OCI-LY7 (cell line): ENCODE measurements at regions not wholly inside any gene's neighbourhood (a gene's known extent, or its start where the extent isn't known, plus 50 kb on each side); places are given as distances from the start of the nearest gene placed in this dataset.

Source experiments
- BruUV-seq: library from RNA; stranded (reverse); fragments of 400-500 nt; replicated peaks from 2 replicates; lab custom pipeline; 2021; lab: Mats Ljungman, UMichigan
- CTCF ChIA-PET: fragments of 300-600 bp; sonication (Branson Sonifier 250); formaldehyde crosslinking; loops from one replicate; lab custom pipeline; 2022; ENCODE audit warnings: antibody characterized with exemption; ENCODE audit not compliant: unreplicated experiment; lab: Charles Lee
- POLR2A ChIA-PET: fragments of 300-600 bp; sonication (Branson Sonifier 250); formaldehyde crosslinking; loops from one replicate; lab custom pipeline; 2022; ENCODE audit warnings: antibody characterized with exemption; lab: Charles Lee
- DNase-seq: peaks from one replicate; pipeline ENCODE4 v3.0.0-alpha.2; 2015; ENCODE audit warnings: low spot score
- H2AFZ ChIP-seq: fragments of 200-600 bp; sonication (generic), shearing (Covaris generic); 2 replicates; pipeline ENCODE4 v1.6.1; 2014; ENCODE audit warnings: mild to moderate bottlenecking, antibody characterized with exemption, low read length, moderate library complexity
- H3K27ac ChIP-seq: fragments of 200-600 bp; sonication (generic); 2 replicates; pipeline ENCODE4 v1.5.1; 2014; ENCODE audit warnings: mixed run types, low read depth, mild to moderate bottlenecking, moderate library complexity, low read length, inconsistent platforms; ENCODE audit not compliant: poor library complexity, severe bottlenecking
- H3K36me3 ChIP-seq: fragments of 200-600 bp; sonication (generic); 2 replicates; pipeline ENCODE4 v1.6.1; 2014; ENCODE audit warnings: mild to moderate bottlenecking, antibody characterized with exemption, low read length, moderate library complexity, mixed read lengths; ENCODE audit not compliant: insufficient read depth
- H3K4me1 ChIP-seq: fragments of 200-600 bp; sonication (generic); 2 replicates; pipeline ENCODE4 v1.5.1; 2014; ENCODE audit warnings: mild to moderate bottlenecking, low read length; ENCODE audit not compliant: insufficient read depth, poor library complexity, severe bottlenecking
- H3K4me2 ChIP-seq: fragments of 200-600 bp; sonication (generic); 2 replicates; pipeline ENCODE4 v1.6.1; 2014; ENCODE audit warnings: mild to moderate bottlenecking, low read length
- H3K4me3 ChIP-seq: fragments of 200-600 bp; sonication (generic); 2 replicates; pipeline ENCODE4 v1.5.1; 2014; ENCODE audit warnings: mild to moderate bottlenecking, low read depth, low read length; ENCODE audit not compliant: poor library complexity, severe bottlenecking
- H3K79me2 ChIP-seq: fragments of 200-600 bp; sonication (generic); 2 replicates; pipeline ENCODE4 v1.6.1; 2016; ENCODE audit warnings: low read depth, mild to moderate bottlenecking, low read length, moderate library complexity, mixed read lengths; ENCODE audit not compliant: insufficient read depth
- H3K9me2 ChIP-seq: fragments of 200-600 bp; sonication (generic); 2 replicates; pipeline ENCODE4 v1.6.1; 2016; ENCODE audit warnings: mild to moderate bottlenecking, low read length, mixed read lengths; ENCODE audit not compliant: insufficient read depth
- H3K9me3 ChIP-seq: fragments of 200-600 bp; sonication (generic); 2 replicates; pipeline ENCODE4 v1.6.1; 2014; ENCODE audit warnings: mild to moderate bottlenecking, mixed run types, low read length, mixed read lengths
- H4K20me1 ChIP-seq: fragments of 200-600 bp; sonication (generic); 2 replicates; pipeline ENCODE4 v1.6.1; 2014; ENCODE audit warnings: mild to moderate bottlenecking, antibody characterized with exemption, low read length, moderate library complexity, mixed read lengths; ENCODE audit not compliant: insufficient read depth
- EZH2phosphoT487 ChIP-seq: fragments of 200-600 bp; sonication (generic); IDR thresholded peaks from 2 replicates; pipeline ENCODE4 v1.6.1; 2018; ENCODE audit warnings: low read depth, borderline replicate concordance, mild to moderate bottlenecking, mixed run types, antibody characterized with exemption, low read length, moderate library complexity, mixed read lengths
- intact Hi-C: fragments of 100-400 bp; cut with micrococcal nuclease; formaldehyde crosslinking; loops from one replicate; pipeline ENCODE4 v1.10.0; 2022; ENCODE audit not compliant: unreplicated experiment
- TF ChIP-seq, protein P1 (sequence below): fragments of 200-600 bp; sonication (generic); conservative IDR thresholded peaks from 2 replicates; pipeline ENCODE4 v1.5.1; 2014; ENCODE audit warnings: mild to moderate bottlenecking, antibody characterized with exemption, low read length, moderate library complexity, mixed read lengths

DNA sequence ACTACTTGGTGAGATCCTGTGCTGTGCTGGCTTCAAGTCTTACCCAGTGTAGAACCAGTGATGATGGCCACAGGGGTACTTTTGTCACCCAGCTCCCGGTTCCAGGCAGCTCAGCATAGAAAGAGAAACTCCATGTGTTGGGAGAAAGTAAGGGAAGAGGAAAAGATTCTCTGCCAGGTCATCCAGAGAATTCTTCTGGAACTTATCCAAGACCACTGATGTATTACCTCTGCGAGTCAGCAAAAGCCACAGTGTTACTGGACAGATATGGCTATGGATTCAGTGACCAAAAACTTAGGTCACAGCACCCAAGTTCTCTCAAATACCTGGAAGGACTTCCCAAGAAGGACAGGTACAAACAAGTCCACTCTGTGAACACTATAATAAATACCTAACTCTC is 399.5 kb upstream of the MIR17HG start:
- 0 out of 2 replicates have a peak, but pooled peaks cover 7% of the 10 kb centered on the region for H3K9me3 ChIP-seq
- no peak overlapping the region for H2AFZ ChIP-seq
- H3K36me3 ChIP-seq: no peaks in the 10 kb centered on the region
- TF ChIP-seq, protein P1, sequence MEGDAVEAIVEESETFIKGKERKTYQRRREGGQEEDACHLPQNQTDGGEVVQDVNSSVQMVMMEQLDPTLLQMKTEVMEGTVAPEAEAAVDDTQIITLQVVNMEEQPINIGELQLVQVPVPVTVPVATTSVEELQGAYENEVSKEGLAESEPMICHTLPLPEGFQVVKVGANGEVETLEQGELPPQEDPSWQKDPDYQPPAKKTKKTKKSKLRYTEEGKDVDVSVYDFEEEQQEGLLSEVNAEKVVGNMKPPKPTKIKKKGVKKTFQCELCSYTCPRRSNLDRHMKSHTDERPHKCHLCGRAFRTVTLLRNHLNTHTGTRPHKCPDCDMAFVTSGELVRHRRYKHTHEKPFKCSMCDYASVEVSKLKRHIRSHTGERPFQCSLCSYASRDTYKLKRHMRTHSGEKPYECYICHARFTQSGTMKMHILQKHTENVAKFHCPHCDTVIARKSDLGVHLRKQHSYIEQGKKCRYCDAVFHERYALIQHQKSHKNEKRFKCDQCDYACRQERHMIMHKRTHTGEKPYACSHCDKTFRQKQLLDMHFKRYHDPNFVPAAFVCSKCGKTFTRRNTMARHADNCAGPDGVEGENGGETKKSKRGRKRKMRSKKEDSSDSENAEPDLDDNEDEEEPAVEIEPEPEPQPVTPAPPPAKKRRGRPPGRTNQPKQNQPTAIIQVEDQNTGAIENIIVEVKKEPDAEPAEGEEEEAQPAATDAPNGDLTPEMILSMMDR: no peak
- H4K20me1 ChIP-seq: no peaks in the 10 kb centered on the region
- no peaks in the 10 kb centered on the region for H3K9me2 ChIP-seq
- H3K4me3 ChIP-seq: no peak overlapping the region
- intact Hi-C loops: no loop called here
- no peak overlapping the region for H3K27ac ChIP-seq
- H3K79me2 ChIP-seq: no peaks in the 10 kb centered on the region
- H3K4me1 ChIP-seq: no peaks in the 10 kb centered on the region
- DNase-seq: no peak
- H3K4me2 ChIP-seq: no peak overlapping the region
- ChIA-PET POLR2A (interaction anchor here (0.6 to 1.9 kb wide), 10 partner anchors 10 to 1450 kb away, joined by 3 to 10 read pairs (median 4); no protein-coding TSS in a partner anchor), CTCF (no interaction called here)
- no TSS peak for BruUV-seq

DNA sequence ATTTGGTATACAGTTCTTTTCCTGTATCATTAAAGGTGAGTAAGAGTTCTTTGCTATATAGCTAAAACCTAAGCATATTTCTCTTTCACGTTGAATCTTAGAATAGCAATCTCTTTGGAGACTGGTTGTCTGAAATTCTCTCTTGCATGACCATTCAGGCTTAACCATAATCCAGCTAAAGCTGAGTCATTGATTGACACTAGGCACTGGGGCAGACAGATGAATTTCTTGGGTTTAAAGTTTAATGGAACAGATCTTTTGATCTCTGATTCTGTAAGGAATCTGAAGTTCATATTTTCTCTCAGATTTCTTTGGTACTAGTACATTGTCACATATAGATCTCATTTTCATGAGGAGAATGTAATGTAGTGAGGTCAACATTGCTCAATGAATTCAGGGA is 397.3 kb upstream of the MIR17HG start:
- H3K36me3 ChIP-seq: no peaks in the 10 kb centered on the region
- no peaks in the 10 kb centered on the region for H4K20me1 ChIP-seq
- ChIA-PET POLR2A (interaction anchor here (0.7 to 1.6 kb wide), 4 partner anchors 9 to 1626 kb away, joined by 3 to 7 read pairs (median 4); no protein-coding TSS in a partner anchor), CTCF (interaction anchor here (0.7 kb wide), 1 partner anchor 492 kb away, joined by 8 read pairs; no protein-coding TSS in a partner anchor)
- BruUV-seq: no TSS peak
- no peak for DNase-seq
- intact Hi-C loops: no loop called here
- no peaks in the 10 kb centered on the region for H3K4me1 ChIP-seq
- no peaks in the 10 kb centered on the region for H3K79me2 ChIP-seq
- H3K27ac ChIP-seq: no peak overlapping the region
- H3K4me2 ChIP-seq: no peak overlapping the region
- no peak overlapping the region for H2AFZ ChIP-seq
- no peak for TF ChIP-seq EZH2phosphoT487
- TF ChIP-seq, protein P1: no peak
- H3K4me3 ChIP-seq: no peak overlapping the region
- 0 out of 2 replicates have a peak, but pooled peaks cover 7% of the 10 kb centered on the region for H3K9me3 ChIP-seq
- H3K9me2 ChIP-seq: no peaks in the 10 kb centered on the region

DNA sequence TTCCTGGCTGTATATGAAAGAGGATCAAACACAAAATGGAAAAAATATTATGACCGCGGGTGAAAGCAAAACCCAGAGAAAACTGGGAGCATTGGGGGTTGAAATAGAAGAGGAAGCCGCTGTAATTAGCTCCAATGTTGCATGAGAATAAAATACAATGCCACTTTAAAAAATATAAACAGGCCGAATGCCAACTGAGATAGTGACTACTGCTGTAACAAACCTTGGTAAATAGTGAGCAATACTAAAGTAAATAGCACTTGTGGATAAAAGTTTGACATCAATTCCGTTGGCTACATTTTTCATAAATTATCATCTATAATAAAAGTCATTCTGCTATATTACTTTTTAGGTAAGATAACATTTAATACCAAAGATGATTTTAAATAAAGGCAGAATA is 395.8 kb upstream of the MIR17HG start:
- H3K79me2 ChIP-seq: no peaks in the 10 kb centered on the region
- H3K4me3 ChIP-seq: no peak overlapping the region
- no peak overlapping the region for H3K27ac ChIP-seq
- H4K20me1 ChIP-seq: no peaks in the 10 kb centered on the region
- no TSS peak for BruUV-seq
- ChIA-PET CTCF (no interaction called here), POLR2A (interaction anchor here (0.6 to 1.4 kb wide), 6 partner anchors 9 to 501 kb away, joined by 3 to 9 read pairs (median 4); no protein-coding TSS in a partner anchor)
- TF ChIP-seq, protein P1: no peak
- no peak for TF ChIP-seq EZH2phosphoT487
- no peaks in the 10 kb centered on the region for H3K9me2 ChIP-seq
- no peak overlapping the region for H3K4me2 ChIP-seq
- no peak for DNase-seq
- 0 out of 2 replicates have a peak, but pooled peaks cover 7% of the 10 kb centered on the region for H3K9me3 ChIP-seq
- H3K4me1 ChIP-seq: no peaks in the 10 kb centered on the region
- intact Hi-C loops: no loop called here
- no peaks in the 10 kb centered on the region for H3K36me3 ChIP-seq
- H2AFZ ChIP-seq: no peak overlapping the region
